Mesodermal cell (in vitro differentiated cells): ENCODE measurements at regions not wholly inside any gene's neighbourhood (a gene's known extent, or its start where the extent isn't known, plus 50 kb on each side); places are given as distances from the start of the nearest gene placed in this dataset.
"Not testable (repeated sequence)": the region's sequence is repeated elsewhere in the genome, so short reads cannot be mapped to it uniquely, and the experiment has no call there.

Experiments used
- H3K27ac ChIP-seq: 2 replicates; pipeline ENCODE4 v1.7.0; 2013; ENCODE audit warnings: mild to moderate bottlenecking, low read depth, low read length, moderate library complexity; ENCODE audit not compliant: severe bottlenecking
- H3K36me3 ChIP-seq: 2 replicates; pipeline ENCODE4 v1.7.1; 2013; ENCODE audit warnings: mild to moderate bottlenecking, low read length, moderate library complexity; ENCODE audit not compliant: control insufficient read depth, insufficient read depth
- H3K4me1 ChIP-seq: one replicate; pipeline ENCODE4 v1.7.1; 2013; ENCODE audit warnings: mild to moderate bottlenecking, low read length; ENCODE audit not compliant: insufficient read depth, control insufficient read depth, poor library complexity, severe bottlenecking
- H3K4me3 ChIP-seq: 2 replicates; pipeline ENCODE4 v1.7.0; 2013; ENCODE audit warnings: low read length, control low read depth, mild to moderate bottlenecking; ENCODE audit not compliant: insufficient read depth, poor library complexity, severe bottlenecking; ENCODE audit errors: extremely low read depth
- H3K9me3 ChIP-seq: 2 replicates; pipeline ENCODE4 v1.7.1; 2013; ENCODE audit warnings: mild to moderate bottlenecking, low read length, moderate library complexity; ENCODE audit not compliant: control insufficient read depth
- WGBS, 2 experiments: methylation state at CpG; one replicate each; pipeline ENCODE4 v1.1.5; 2013; ENCODE audit warnings: missing lambda C conversion rate in 2 of 2; ENCODE audit not compliant: insufficient coverage in 2 of 2; 5-methylcytosine and 5-hydroxymethylcytosine counted together

- H3K4me3 ChIP-seq = no peak overlapping the region
- 89% methylated on average over 1 of the region's 1 CpG; no CpG with 5 or more reads in 1 of the 2 experiments for WGBS, 2 experiments
- no peaks in the 10 kb centered on the region for H3K9me3 ChIP-seq
- no peaks in the 10 kb centered on the region for H3K36me3 ChIP-seq
- no peak overlapping the region for H3K27ac ChIP-seq
- H3K4me1 ChIP-seq = no peaks in the 10 kb centered on the region
Measured at GRCh38 chr4:132346016-132346415, 803.1 kb upstream of the PCDH10 start.

GRCh38 chr4:132351606-132352005 lies 797.5 kb upstream of the PCDH10 start:
- H3K4me3 ChIP-seq, H3K36me3 ChIP-seq, H3K9me3 ChIP-seq, H3K4me1 ChIP-seq, H3K27ac ChIP-seq: not testable (repeated sequence)
- 94 to 97% methylated on average over 3 of the region's 3 CpGs for WGBS, 2 experiments

DNA sequence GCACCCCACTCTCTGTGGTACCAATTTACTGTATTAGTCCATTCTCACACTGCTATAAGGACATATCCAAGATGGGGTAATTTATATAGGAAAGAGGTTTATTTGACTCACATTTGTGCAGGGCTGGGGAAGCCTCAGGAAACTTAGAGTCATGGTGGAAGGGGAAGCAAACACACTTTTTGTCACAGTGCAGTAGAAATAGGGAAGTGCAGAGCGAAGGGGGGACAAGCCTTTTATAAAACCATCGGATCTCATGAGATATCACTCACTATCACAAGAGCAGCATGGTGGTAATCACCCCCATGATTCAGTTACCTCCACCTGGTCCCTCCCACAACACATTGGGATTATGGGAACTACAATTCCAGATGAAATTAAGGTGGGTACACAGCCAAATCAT lies 766.9 kb upstream of the PCDH10 start:
- Histone ChIP-seq H3K4me1 (no peaks in the 10 kb centered on the region), H3K9me3 (no peaks in the 10 kb centered on the region), H3K36me3 (no peaks in the 10 kb centered on the region), H3K4me3 (no peak overlapping the region), H3K27ac (no peak overlapping the region)
- no CpG with 5 or more reads among the region's 2 CpGs for WGBS, 2 experiments

GRCh38 chr4:132383571-132384199 lies 765.4 kb upstream of the PCDH10 start:
- H3K4me1 ChIP-seq = no peaks in the 10 kb centered on the region
- 71% methylated on average over 1 of the region's 1 CpG; no CpG with 5 or more reads in 1 of the 2 experiments for WGBS, 2 experiments

GRCh38 chr4:132384709-132385108 lies 764.4 kb upstream of the PCDH10 start:
- H3K4me1 ChIP-seq = no peaks in the 10 kb centered on the region
- H3K9me3 ChIP-seq = no peaks in the 10 kb centered on the region
- H3K27ac ChIP-seq = no peak overlapping the region
- H3K4me3 ChIP-seq = no peak overlapping the region
- WGBS, 2 experiments = no CpG with 5 or more reads among the region's 2 CpGs
- H3K36me3 ChIP-seq = no peaks in the 10 kb centered on the region

More at GRCh38 chr4:132383571-132384199, 765.4 kb upstream of the PCDH10 start:
- no peaks in the 10 kb centered on the region for H3K36me3 ChIP-seq
- no peaks in the 10 kb centered on the region for H3K9me3 ChIP-seq
- H3K27ac ChIP-seq = no peak overlapping the region
- H3K4me3 ChIP-seq = no peak overlapping the region

GRCh38 chr4:132386130-132386529 lies 763.0 kb upstream of the PCDH10 start:
- Histone ChIP-seq H3K36me3 (no peaks in the 10 kb centered on the region), H3K27ac (no peak overlapping the region), H3K4me1 (no peaks in the 10 kb centered on the region), H3K9me3 (no peaks in the 10 kb centered on the region), H3K4me3 (no peak overlapping the region)
- WGBS, 2 experiments = 100% methylated on average over 3 of the region's 3 CpGs; no CpG with 5 or more reads in 1 of the 2 experiments

GRCh38 chr4:132387060-132387459 lies 762.0 kb upstream of the PCDH10 start:
- Histone ChIP-seq H3K4me1 (no peaks in the 10 kb centered on the region), H3K9me3 (no peaks in the 10 kb centered on the region), H3K36me3 (no peaks in the 10 kb centered on the region), H3K27ac (no peak overlapping the region), H3K4me3 (no peak overlapping the region)
- no CpG with 5 or more reads among the region's 1 CpG for whole genome bisulfite sequencing, 2 experiments

- no peaks in the 10 kb centered on the region for H3K36me3 ChIP-seq
- WGBS, 2 experiments = no CpG with 5 or more reads among the region's 1 CpG
- H3K4me3 ChIP-seq = no peak overlapping the region
- no peaks in the 10 kb centered on the region for H3K4me1 ChIP-seq
- H3K9me3 ChIP-seq = no peaks in the 10 kb centered on the region
- no peak overlapping the region for H3K27ac ChIP-seq
Measured at GRCh38 chr4:132395561-132395960, 753.5 kb upstream of the PCDH10 start.

- Histone ChIP-seq H3K9me3 (no peaks in the 10 kb centered on the region), H3K4me1 (no peaks in the 10 kb centered on the region), H3K27ac (no peak overlapping the region), H3K36me3 (no peaks in the 10 kb centered on the region), H3K4me3 (no peak overlapping the region)
- WGBS, 2 experiments = no CpG with 5 or more reads among the region's 1 CpG
Measured at GRCh38 chr4:132396636-132397035, 752.5 kb upstream of the PCDH10 start.

DNA sequence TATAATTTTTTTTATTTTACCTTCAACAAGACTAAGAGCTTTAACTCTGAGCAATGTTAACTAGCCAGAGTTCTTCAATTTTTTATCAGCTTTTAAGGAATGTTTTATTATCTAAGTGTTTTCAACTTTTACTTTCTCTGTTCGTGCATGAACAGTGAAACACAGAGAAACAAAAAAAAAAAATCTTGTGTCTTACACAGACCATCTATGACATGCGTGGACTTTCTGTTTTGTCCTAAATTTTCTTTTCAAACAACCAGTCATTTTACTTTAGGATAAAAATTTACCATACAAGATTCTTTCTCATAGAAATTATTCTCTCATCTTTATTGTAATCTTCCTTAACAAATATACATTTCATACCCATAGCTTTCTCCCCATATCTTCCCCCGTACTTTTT lies 731.9 kb upstream of the PCDH10 start:
- H3K9me3 ChIP-seq = peaks cover 19% of the 10 kb centered on the region

GRCh38 chr4:132427125-132427524 lies 722.0 kb upstream of the PCDH10 start:
- Histone ChIP-seq H3K4me1 (no peaks in the 10 kb centered on the region), H3K4me3 (no peak overlapping the region), H3K27ac (no peak overlapping the region), H3K36me3 (no peaks in the 10 kb centered on the region), H3K9me3 (no peaks in the 10 kb centered on the region)
- 60 to 93% methylated on average over 1 to 3 of the region's 3 CpGs for WGBS, 2 experiments

More for the DNA sequence above, 731.9 kb upstream of the PCDH10 start:
- Histone ChIP-seq H3K36me3 (no peaks in the 10 kb centered on the region), H3K27ac (no peak overlapping the region), H3K4me3 (no peak overlapping the region), H3K4me1 (no peaks in the 10 kb centered on the region)
- 82 to 83% methylated on average over 1 of the region's 3 CpGs for WGBS, 2 experiments
